ACHN (cell line): ENCODE measurements at regions not wholly inside any gene's neighbourhood (a gene's known extent, or its start where the extent isn't known, plus 50 kb on each side); places are given as distances from the start of the nearest gene placed in this dataset.
"Not testable (repeated sequence)": the region's sequence is repeated elsewhere in the genome, so short reads cannot be mapped to it uniquely, and the experiment has no call there.

Experiments used
- DNase-seq: peaks from one replicate; pipeline ENCODE4 v3.0.0-alpha.2; 2015
- in situ Hi-C: cut with HindIII; loops from 2 replicates; pipeline ENCODE4 v1.10.0; 2017; ENCODE audit warnings: low sequenced_read_pairs, low pct_ligation_motif_present, low pct_unique_long_range_greater_than_20kb

DNA sequence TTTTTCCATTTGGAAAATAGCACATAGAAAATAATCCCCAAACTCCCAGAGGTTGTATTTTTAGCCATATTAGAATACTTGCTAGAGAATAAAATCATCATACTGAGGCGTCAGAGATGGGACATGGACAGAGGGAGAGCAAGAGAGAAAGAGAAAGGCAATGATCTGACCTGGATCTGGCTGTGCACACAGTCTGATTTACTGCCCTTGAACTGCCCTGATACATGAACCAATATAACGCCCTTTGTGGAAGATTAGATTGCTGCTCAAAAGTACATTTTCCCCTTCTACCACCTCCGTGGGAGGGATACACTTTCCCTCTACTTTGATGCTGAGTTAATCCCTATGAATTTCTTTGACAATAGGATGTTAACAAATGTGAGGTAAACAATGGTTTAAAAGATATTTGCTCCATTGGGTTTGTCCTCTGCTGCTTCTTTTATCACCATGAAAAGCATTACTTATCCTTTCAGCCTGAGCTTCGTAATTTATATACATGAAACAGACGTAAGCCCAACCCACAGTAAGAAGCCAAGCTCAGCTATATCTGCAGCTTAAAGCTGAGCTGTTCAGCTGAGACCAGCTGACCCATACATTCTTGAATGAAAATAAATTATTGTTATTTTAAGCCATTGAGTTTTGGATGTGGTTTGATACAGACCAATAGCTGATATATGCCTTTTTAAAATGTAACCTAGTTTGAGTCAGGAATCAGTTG lies 1664.6 kb upstream of the CELF4 start:
- DNase-seq: no peak
- in situ Hi-C loops: no loop called here

DNA sequence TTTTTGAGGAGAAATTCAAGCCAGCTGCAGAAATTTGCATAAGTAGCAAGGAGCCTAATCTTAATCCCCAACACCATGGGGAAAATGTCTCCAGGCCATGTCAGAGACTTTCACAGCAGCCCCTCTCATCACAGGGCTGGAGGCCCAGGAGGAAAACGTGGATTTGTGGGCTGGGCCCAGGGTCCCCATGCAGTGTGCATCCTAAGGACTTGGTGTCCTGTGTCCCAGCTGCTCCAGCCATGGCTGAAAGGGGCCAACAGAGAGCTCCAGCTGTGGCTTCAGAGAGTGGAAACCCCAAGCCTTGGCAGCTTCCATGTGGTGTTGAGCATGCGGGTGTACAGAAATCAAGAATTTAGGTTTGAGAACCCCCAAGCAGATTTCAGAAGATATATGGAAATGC lies 1662.2 kb upstream of the CELF4 start:
- in situ Hi-C loops, DNase-seq: not testable (repeated sequence)

DNA sequence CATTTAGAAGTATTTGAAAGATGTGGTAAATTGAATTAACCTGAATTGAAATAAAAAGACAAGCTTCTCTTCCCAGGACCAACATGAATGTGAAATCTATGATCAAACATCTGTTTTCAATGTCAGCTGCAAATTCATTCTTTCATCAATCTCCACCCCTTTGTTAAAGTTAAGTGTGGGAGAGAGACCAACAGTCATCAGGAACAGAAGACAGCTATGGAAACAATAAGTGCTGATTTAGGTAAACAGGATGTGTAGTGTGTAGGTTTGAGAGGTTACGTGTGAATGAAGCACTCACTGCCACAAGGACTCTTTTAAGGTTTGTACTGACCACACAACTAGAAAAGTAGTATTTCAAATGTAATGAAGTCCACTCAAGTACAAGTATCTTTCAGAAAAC lies 1659.8 kb upstream of the CELF4 start:
- in situ Hi-C loops: no loop called here
- DNase-seq: no peak

DNA sequence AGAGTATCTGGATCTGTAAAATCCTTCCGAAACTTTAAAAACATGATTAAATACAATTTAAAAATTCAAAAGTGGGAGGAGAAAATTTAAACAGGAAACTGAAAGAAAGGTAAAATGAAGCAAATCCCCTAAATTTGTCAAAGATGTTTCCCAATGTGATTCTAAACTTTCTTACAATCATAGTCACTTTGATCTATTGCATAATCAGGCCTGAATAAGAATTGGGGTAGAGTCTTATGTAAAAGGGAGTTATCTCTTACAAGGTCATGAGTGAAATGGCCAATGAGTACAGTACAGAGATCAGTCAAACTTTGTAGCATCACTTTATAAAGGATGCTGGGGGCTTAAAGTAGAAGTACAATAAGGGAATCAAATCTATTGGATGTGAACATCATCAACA lies 1657.7 kb upstream of the CELF4 start:
- no peak for DNase-seq
- in situ Hi-C loops: no loop called here

DNA sequence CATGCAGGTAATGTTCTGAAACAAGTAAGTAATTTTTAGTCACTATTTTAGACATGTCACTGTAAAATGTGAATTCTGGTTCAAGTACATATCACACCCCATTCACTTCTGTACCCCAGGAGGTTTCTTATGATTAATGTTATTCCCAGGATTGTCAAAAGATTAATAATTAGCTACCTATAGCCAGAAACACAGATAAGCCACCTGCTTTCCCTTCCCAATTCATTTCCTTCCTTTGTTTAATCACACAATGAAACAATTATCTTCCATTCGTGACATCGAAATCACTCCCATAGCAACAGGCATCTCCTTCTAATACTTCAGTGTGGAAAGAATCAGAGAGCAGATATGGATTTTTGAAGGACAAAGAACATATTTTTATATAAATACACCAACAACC lies 1650.3 kb upstream of the CELF4 start:
- in situ Hi-C loops: no loop called here
- DNase-seq: no peak

DNA sequence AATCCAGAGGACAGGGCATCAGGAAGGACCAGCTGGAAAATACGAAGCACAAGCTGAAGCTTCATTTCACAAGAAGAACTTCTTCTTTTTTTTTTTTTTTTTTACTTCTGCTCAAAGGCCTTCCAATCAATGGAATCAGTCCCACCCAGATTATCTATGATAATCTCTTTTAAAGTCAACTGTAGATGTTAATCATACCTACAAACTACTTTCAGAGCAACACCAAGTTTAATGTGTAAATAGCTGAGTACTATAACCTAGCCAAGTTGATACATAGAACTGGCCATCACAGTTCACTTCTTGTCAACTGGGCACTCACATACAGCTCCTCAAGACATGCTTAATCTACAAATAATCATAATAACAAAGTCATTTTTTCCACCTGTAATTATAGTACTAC lies 1645.9 kb upstream of the CELF4 start:
- no peak for DNase-seq
- in situ Hi-C loops: no loop called here

DNA sequence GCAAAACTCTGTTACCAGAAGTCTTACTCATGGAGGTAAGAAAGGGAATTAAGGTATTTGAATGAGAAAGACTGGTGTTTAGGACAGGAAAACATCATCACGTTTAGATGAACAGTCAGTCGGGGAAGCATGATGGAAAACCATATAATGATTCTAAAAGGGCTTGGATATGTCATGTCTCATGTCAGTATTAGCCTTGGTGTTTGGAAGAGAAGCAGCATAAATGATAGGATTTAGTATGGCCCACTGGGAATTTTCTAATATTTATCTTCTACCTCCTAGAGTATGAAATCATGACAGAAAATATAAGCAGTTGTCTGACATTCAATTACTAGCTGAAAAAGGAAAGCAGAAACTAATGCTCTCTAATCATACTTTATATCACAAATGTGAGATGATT lies 1643.6 kb upstream of the CELF4 start:
- in situ Hi-C loops: no loop called here
- DNase-seq: no peak

DNA sequence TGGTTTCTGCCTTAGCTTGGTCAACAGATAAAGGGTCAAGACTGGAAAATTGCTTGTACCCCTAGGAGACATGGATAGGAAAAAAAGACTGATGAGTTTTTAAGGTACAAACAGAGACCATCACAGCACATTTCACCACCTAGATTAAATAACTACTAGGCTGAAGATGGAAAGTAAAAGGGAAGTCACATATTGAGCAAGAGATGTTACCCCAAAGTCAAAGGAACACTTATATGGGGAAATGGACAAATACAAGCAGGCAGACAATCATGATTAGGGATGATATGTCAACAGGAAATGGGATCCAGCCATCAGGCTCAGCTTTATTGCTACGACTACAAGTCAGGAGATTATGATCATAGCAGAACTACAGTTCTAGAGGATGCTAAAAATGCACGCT lies 1643.1 kb upstream of the CELF4 start:
- in situ Hi-C loops: no loop called here
- no peak for DNase-seq

DNA sequence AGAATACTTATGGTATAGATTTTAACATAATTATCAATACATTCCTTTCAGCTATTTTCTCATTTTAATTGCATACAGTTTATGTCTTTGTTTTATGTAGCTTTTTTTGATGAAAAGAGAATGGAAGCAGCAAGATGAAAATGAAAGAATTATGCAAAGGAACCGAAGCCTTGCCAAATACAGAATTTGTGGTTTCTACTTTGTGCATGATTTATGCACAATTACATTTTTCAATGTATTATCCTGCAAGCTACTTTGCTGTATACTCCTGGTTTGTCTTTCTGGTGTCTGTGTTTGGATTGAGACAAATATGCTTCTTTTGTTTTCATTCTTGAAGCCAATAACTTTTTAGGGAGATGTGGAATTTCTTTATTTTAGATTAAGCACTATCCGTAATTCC lies 1642.6 kb upstream of the CELF4 start:
- no peak for DNase-seq
- in situ Hi-C loops: no loop called here

DNA sequence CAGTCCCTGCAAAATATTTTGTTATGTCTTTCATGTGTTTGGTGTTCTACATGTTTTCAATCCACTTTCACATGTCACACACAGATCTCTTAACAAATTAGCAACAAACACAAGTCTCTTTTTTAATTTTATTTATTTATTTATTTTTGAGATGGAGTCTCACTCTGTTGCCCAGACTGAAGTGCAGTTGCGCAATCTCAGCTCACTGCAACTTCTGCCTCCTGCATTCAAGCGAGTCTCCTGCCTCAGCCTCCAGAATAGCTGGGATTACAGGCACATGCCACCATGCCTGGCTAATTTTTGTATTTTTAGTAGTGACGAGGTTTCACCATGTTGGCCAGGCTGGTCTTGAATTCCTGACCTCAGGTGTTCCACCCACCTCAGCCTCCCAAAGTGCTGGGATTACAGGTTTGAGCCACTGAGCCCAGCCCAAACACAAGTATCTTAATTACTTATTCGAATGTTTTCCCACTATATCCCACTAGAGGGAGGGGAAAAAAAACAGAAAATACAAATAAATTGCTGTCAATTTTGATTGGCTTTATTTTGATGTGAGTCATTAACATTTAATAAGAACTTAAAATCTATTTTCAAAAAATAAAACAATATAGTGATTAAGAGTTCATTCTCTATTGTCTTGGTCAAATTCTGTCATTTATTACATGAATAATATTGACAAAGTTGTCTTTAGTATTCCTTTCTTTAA lies 1641.0 kb upstream of the CELF4 start:
- DNase-seq, in situ Hi-C loops: not testable (repeated sequence)

DNA sequence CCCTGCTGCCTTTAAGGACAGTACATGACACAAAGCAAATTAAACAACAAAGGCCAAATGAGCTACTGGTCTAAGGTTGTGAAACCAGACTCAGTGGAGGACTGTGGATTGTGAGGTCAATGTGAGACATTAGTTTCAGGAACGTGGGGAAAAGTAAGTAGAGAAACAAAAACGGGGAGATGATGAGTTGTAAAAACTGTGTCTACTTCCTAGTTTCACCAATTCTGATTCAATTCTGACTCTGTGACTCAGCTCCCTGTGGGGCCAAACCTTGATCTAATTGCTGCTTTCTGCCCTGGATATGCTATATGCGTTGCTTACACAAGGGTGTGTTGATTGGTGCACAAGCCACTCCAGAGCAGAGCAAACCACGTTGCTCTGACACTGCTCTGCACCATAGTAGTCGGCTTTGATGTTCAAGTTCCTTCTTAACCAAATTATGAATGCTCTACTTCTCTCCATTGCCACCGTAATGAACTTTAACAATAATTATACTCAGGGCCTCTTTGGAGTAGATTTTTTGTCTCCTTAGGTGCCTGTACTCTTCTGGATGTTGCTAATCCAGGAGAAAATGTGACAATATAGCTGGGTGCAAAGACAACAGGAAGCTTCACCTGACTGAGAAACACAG lies 1640.1 kb upstream of the CELF4 start:
- DNase-seq: no peak
- in situ Hi-C loops: no loop called here

DNA sequence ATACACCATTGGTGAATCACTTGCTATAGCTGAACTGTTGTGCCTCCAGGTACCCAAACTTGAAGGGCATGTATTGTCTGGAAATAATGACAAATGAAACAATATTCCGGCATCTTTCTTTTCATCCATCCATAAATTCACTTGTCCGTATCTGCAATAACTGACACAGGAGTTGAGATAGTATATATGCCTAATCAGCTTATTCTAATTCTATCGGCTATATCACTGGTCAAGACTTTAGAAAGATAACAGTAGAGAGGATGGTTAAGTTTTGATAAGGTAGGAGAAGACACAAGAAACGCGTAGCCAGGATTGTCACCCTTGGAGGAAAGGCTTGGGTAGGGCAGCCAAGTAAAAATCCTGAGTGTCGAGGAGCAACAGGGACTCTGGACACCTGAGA lies 1634.6 kb upstream of the CELF4 start:
- DNase-seq: no peak
- in situ Hi-C loops: no loop called here

DNA sequence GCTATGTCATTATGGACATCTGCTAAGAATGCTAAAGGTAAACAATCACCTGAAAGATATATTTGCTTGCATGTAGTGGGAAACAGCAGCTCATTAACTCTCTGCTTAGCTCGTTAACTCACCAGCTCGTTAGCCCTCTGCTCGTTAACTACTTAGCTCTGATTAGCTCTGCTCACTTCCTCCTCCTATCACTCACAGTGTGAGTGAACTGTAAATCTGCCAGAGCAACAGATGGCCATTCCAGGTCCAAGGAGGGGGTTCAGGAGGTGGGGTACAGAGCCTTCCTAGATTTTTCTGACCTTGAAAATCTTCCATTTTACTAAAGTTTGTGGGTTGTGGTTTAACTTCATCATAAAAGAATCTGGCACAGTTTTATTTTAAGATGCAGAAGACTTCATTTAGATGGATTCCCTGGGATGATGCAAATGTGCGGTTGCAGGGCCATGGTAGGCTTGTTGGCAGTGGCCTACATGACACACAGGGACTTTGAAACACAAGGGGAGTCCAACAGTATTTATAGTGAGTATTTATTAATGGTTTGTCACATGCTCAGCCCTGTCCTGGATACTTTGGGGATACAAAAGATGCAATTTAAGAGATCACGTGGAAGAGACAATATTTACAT lies 1633.7 kb upstream of the CELF4 start:
- in situ Hi-C loops: no loop called here
- DNase-seq: no peak

DNA sequence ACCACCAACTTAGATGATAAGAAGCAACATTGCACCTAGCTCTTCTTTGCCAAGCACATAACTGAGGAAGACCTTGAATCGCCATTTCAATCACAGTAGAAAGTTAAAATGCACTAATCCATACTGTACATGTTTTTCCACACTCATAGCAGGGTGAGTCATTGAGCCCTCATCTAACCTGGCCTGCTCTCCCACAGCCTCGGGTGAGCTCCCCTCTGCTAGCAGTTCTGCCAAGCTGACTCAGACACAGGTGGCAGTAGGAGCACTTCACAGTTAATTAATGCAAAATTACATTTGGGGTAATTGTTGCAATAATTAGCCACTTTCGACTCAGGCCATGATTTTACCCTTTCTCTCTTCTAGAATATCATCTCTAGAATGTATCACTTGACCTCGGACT lies 1632.8 kb upstream of the CELF4 start:
- DNase-seq: peak; percentile 27
- in situ Hi-C loops: no loop called here

DNA sequence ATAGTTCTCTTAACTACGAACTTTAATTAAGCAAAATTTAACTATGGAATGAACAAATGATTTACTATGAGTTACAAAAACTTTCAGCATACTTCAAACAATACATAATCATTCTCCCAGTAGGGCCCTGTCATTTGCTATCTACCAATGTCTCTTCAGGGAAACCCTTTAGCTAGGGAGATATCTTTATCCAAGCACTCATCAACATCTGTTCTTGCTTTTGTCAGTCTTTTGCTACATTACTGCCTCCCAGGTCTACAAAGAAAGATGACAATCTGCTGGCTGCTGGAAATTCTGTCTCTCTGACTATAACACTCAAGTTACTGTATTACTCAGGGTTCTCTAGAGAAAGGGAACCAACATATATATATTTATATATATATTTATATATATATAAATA lies 1626.3 kb upstream of the CELF4 start:
- DNase-seq: no peak
- in situ Hi-C loops: no loop called here

DNA sequence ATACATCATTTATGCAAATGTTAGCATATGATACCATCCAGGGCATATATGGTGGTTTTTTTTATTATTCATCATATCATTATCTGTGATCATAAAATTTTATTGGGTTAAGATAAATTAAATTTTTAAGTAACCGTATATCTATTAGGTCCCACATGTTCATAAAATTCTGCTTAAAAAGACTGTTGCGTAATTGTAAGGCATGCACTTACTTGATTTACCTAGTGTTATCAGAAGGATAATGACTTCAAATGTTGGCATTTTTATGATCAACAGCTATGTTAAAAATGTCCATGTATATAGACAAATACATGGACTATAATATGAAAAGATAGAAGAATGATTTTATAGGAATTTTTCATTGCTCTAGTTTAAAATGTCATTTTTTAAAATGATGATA lies 1625.5 kb upstream of the CELF4 start:
- in situ Hi-C loops: no loop called here
- DNase-seq: no peak

DNA sequence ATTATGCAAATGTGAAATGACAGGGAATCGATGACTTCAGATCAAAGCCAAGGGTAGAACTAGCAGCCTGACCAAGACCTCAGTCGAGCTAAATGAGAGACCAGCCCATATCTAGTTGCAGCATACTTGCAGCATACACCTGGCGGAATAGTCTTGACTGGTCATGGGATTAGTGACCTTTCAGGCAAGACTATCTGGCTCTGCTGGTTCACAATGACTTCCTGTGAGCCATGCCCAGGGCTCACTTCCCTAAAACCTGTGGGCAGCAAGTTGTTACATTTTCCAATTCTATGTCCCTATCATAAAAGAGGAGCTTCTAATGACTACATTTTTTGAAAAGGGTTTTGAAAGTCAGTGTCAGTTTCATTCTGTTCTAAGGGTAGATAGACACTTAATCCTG lies 1624.9 kb upstream of the CELF4 start:
- no peak for DNase-seq
- in situ Hi-C loops: no loop called here

DNA sequence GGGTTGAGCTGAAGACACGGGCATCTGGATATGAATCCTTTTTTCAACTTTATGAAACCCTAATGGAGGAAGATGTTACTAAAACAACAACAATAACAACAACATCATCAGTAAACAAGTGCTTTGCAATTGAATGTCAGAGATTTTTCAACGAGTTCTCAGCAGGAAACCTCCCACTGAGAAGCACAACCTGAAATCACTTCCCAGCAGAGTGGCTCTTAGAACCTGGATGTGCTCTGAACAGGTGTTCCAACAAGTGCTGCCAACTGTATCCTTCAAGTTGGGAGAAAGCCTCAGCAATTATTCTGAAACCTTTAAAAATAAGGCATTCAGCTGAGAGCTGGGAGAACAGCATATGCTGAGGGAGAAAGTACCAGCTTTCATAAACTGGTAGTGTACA lies 1622.7 kb upstream of the CELF4 start:
- in situ Hi-C loops: no loop called here
- DNase-seq: no peak

DNA sequence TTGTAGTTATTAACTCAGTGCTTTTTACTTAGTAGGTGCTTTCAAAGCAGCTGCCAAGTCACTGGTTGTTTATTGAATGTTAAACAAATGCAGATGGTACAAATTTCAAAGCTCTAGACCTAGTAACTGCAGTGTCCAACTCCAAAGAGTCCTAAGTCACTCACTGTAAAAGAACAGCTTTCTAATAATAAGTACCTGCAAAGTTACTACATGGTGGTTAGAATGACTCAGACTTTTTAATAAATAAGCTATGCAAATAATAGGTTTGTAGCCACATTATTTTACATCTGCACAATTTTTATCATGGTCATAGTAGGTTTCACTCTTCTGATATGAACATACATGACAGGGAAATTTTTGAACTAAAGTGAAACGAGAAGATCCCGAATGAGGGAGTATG lies 1620.4 kb upstream of the CELF4 start:
- in situ Hi-C loops: no loop called here
- no peak for DNase-seq

DNA sequence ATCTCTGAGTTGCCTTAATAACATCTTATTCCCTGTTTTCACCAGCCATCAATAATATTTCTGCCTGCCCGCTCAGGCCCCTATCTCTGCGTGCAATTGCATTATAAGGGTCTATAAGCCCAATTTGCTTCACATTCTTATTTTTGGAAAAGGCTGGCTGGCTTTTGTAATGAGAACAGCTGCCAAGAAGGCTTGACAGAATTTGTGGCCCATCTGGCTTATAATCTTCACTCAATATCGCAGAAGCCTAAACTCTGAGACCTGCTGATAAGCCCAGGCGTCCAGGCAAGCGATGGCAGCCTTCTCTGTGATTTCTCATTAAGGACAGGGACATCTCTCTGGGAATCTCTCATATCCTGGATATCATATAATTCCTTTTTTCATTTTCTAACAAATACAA lies 1618.6 kb upstream of the CELF4 start:
- in situ Hi-C loops: no loop called here
- no peak for DNase-seq
